Panc1 (cell line): ENCODE measurements at regions not wholly inside any gene's neighbourhood (a gene's known extent, or its start where the extent isn't known, plus 50 kb on each side); places are given as distances from the start of the nearest gene placed in this dataset.
"Not testable (repeated sequence)": the region's sequence is repeated elsewhere in the genome, so short reads cannot be mapped to it uniquely, and the experiment has no call there.

Source experiments
- ATAC-seq: fragments of 200-7000 bp; cut with Tn5 transposase; 2 replicates; pipeline ENCODE4 v1.9.1; 2020; ENCODE audit warnings: mild to moderate bottlenecking, moderate library complexity
- BruUV-seq: library from RNA; stranded (reverse); fragments of 400-500 nt; replicated peaks from 2 replicates; lab custom pipeline; 2021; lab: Mats Ljungman, UMichigan
- CTCF ChIA-PET: fragments of 300-600 bp; sonication (Branson Sonifier 250); formaldehyde crosslinking; loops from one replicate; lab custom pipeline; 2022; ENCODE audit warnings: antibody characterized with exemption; lab: Charles Lee
- POLR2A ChIA-PET: fragments of 300-600 bp; sonication (Branson Sonifier 250); formaldehyde crosslinking; loops from one replicate; lab custom pipeline; 2022; ENCODE audit warnings: antibody characterized with exemption; lab: Charles Lee
- DNase-seq: peaks from one replicate; pipeline ENCODE4 v3.0.0-alpha.2; 2010; ENCODE audit warnings: low read depth, low spot score
- H3K27ac ChIP-seq: 2 replicates; pipeline ENCODE4 v1.5.1; 2011; ENCODE audit warnings: mild to moderate bottlenecking, low read length, inconsistent platforms
- H3K27me3 ChIP-seq: fragments of 200-500 bp; sonication (Bioruptor generic); 2 replicates; pipeline ENCODE4 v1.6.0; 2014; ENCODE audit warnings: low read length, inconsistent platforms; ENCODE audit not compliant: control insufficient read depth, insufficient read depth
- H3K36me3 ChIP-seq: fragments of 200-500 bp; sonication (Bioruptor generic); 2 replicates; pipeline ENCODE4 v1.5.1; 2014; ENCODE audit warnings: inconsistent platforms, mild to moderate bottlenecking, low read length, moderate library complexity; ENCODE audit not compliant: control insufficient read depth, insufficient read depth
- H3K4me1 ChIP-seq: 2 replicates; pipeline ENCODE4 v1.5.1; 2011; ENCODE audit warnings: inconsistent platforms, mild to moderate bottlenecking, low read length, moderate library complexity; ENCODE audit not compliant: control insufficient read depth, insufficient read depth
- H3K4me3 ChIP-seq, 2 experiments: 2 replicates each; pipeline ENCODE4 v1.5.1; 2011 to 2012; ENCODE audit warnings: low read depth in 2 of 2, low read length in 2 of 2, mild to moderate bottlenecking in 2 of 2, inconsistent platforms in 1 of 2, moderate library complexity in 1 of 2
- H3K9me3 ChIP-seq: fragments of 200-500 bp; sonication (Bioruptor generic); 2 replicates; pipeline ENCODE4 v1.5.1; 2014; ENCODE audit warnings: low read depth, mild to moderate bottlenecking, inconsistent platforms, low read length, moderate library complexity; ENCODE audit not compliant: control insufficient read depth, insufficient read depth
- POLR2AphosphoS5 ChIP-seq: IDR thresholded peaks from 2 replicates; pipeline ENCODE4 v1.6.1; 2012; ENCODE audit warnings: mild to moderate bottlenecking, low read depth, low read length, moderate library complexity
- SIN3A ChIP-seq: IDR thresholded peaks from 2 replicates; pipeline ENCODE4 v1.6.1; 2012; ENCODE audit warnings: low read depth, mild to moderate bottlenecking, low read length, moderate library complexity, borderline replicate concordance; ENCODE audit not compliant: insufficient read depth
- TCF7L2 ChIP-seq: IDR thresholded peaks from 2 replicates; pipeline ENCODE4 v1.6.1; 2011; ENCODE audit warnings: mild to moderate bottlenecking, low read depth, low read length, inconsistent platforms
- in situ Hi-C: cut with HindIII; loops from 2 replicates; pipeline ENCODE4 v1.10.0; 2016; ENCODE audit warnings: low sequenced_read_pairs, low pct_unique_long_range_greater_than_20kb
- intact Hi-C: fragments of 100-400 bp; cut with micrococcal nuclease; formaldehyde crosslinking; loops from one replicate; pipeline ENCODE4 v1.10.0; 2022; ENCODE audit not compliant: unreplicated experiment
- TF ChIP-seq, protein P1 (sequence below), 2 experiments: IDR thresholded peaks; 2 replicates each; pipeline ENCODE4 v1.6.1; 2011 to 2012; ENCODE audit warnings: low read depth in 2 of 2, control low read depth in 1 of 2, low read length in 1 of 2, mild to moderate bottlenecking in 1 of 2, moderate library complexity in 1 of 2; ENCODE audit not compliant: insufficient read depth in 1 of 2
- TF ChIP-seq, protein P2 (sequence below): fragments of 450-650 bp; IDR thresholded peaks from 2 replicates; pipeline ENCODE4 v1.5.1; 2017; ENCODE audit warnings: mild to moderate bottlenecking

DNA sequence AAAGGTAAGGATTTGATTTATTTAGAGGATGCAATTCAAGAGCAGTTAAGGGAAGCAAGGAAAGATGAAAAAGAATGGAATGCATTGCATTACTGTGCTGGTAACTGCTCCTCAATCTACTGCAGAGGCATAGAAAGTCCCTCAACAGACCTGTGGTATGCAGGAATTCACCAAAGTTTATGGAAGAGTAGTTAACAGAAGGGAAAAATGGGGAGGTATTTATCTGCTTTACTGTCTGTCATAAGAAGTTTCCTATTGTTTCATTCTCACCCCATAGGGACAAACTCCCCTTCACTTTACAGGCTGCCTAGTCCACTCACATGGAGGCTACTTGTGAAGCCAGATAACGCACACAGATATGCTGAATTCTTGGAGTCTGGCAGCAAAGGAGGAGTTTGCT, 354.9 kb upstream of the SPRY2 start:
- ATAC-seq = no peak

DNA sequence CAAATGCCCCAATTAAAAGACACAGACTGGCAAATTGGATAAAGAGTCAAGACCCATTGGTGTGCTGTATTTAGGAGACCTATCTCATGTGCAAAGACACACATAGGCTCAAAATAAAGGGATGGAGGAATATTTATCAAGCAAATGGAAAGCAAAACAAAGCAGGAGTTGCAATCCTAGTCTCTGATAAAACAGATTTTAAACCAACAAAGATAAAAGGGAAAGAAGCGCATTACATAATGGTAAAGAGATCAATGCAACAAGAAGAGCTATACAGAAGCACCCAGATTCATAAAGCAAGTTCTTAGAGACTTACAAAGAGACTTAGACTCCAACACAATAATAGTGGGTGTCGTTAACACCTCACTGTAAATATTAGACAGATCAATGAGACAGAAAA, 350.9 kb upstream of the SPRY2 start:
- BruUV-seq, DNase-seq, POLR2A ChIA-PET, H3K27me3 ChIP-seq, H3K4me3 ChIP-seq, H3K4me1 ChIP-seq, H3K36me3 ChIP-seq, CTCF ChIA-PET, ATAC-seq, in situ Hi-C loops, H3K27ac ChIP-seq, H3K9me3 ChIP-seq, intact Hi-C loops: not testable (repeated sequence)

More for the DNA sequence above, 354.9 kb upstream of the SPRY2 start:
- TF ChIP-seq TCF7L2 = no peak
- TF ChIP-seq, protein P1, sequence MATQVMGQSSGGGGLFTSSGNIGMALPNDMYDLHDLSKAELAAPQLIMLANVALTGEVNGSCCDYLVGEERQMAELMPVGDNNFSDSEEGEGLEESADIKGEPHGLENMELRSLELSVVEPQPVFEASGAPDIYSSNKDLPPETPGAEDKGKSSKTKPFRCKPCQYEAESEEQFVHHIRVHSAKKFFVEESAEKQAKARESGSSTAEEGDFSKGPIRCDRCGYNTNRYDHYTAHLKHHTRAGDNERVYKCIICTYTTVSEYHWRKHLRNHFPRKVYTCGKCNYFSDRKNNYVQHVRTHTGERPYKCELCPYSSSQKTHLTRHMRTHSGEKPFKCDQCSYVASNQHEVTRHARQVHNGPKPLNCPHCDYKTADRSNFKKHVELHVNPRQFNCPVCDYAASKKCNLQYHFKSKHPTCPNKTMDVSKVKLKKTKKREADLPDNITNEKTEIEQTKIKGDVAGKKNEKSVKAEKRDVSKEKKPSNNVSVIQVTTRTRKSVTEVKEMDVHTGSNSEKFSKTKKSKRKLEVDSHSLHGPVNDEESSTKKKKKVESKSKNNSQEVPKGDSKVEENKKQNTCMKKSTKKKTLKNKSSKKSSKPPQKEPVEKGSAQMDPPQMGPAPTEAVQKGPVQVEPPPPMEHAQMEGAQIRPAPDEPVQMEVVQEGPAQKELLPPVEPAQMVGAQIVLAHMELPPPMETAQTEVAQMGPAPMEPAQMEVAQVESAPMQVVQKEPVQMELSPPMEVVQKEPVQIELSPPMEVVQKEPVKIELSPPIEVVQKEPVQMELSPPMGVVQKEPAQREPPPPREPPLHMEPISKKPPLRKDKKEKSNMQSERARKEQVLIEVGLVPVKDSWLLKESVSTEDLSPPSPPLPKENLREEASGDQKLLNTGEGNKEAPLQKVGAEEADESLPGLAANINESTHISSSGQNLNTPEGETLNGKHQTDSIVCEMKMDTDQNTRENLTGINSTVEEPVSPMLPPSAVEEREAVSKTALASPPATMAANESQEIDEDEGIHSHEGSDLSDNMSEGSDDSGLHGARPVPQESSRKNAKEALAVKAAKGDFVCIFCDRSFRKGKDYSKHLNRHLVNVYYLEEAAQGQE (IDR thresholded peaks at IDR 0.05; ENCODE audit: insufficient read depth in 1 of 2, low read depth in 2 of 2, low read length in 1 of 2) = no peak
- no peak for TF ChIP-seq SIN3A
- no peak for TF ChIP-seq POLR2AphosphoS5
- TF ChIP-seq, protein P2, sequence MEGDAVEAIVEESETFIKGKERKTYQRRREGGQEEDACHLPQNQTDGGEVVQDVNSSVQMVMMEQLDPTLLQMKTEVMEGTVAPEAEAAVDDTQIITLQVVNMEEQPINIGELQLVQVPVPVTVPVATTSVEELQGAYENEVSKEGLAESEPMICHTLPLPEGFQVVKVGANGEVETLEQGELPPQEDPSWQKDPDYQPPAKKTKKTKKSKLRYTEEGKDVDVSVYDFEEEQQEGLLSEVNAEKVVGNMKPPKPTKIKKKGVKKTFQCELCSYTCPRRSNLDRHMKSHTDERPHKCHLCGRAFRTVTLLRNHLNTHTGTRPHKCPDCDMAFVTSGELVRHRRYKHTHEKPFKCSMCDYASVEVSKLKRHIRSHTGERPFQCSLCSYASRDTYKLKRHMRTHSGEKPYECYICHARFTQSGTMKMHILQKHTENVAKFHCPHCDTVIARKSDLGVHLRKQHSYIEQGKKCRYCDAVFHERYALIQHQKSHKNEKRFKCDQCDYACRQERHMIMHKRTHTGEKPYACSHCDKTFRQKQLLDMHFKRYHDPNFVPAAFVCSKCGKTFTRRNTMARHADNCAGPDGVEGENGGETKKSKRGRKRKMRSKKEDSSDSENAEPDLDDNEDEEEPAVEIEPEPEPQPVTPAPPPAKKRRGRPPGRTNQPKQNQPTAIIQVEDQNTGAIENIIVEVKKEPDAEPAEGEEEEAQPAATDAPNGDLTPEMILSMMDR = no peak
- intact Hi-C loops (no loop called here), in situ Hi-C loops (no loop called here)
- no peak overlapping the region for H3K27ac ChIP-seq
- ChIA-PET POLR2A (no interaction called here), CTCF (no interaction called here)
- H3K4me3 ChIP-seq = no peak overlapping the region
- no peaks in the 10 kb centered on the region for H3K4me1 ChIP-seq
- DNase-seq = no peak
- H3K9me3 ChIP-seq = no peaks in the 10 kb centered on the region
- no TSS peak for BruUV-seq
- no peaks in the 10 kb centered on the region for H3K36me3 ChIP-seq
- no peaks in the 10 kb centered on the region for H3K27me3 ChIP-seq

DNA sequence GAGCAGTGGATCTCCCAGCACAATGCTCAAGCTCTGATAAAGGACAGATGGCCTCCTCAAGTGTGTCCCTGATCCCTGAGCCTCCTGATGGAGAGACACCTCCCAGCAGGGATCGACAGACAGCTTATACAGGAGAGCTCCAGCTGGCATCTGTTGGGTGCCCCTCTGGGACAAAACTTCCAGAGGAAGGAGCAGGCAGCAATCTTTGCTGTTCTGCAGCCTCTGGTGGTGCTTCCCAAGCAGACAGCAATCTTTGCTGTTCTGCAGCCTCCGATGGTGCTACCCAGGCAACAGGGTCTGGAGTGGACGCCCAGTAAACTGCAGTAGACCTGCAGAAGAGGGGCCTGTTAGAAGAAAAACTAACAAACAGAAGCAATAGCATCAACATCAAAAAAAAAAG, 349.3 kb upstream of the SPRY2 start:
- Histone ChIP-seq H3K36me3 (no peaks in the 10 kb centered on the region), H3K27ac (no peak overlapping the region), H3K27me3 (no peaks in the 10 kb centered on the region), H3K9me3 (no peaks in the 10 kb centered on the region), H3K4me1 (no peaks in the 10 kb centered on the region), H3K4me3 (no peak overlapping the region)
- in situ Hi-C loops (no loop called here), intact Hi-C loops (no loop called here)
- ChIA-PET POLR2A (no interaction called here), CTCF (no interaction called here)
- no TSS peak for BruUV-seq
- no peak for TF ChIP-seq TCF7L2
- TF ChIP-seq, protein P2 = no peak
- no peak for TF ChIP-seq SIN3A
- TF ChIP-seq, protein P1 (IDR thresholded peaks at IDR 0.05; ENCODE audit: insufficient read depth in 1 of 2, low read depth in 2 of 2, low read length in 1 of 2) = no peak
- no peak for TF ChIP-seq POLR2AphosphoS5
- DNase-seq (no peak), ATAC-seq (no peak)
